Natural killer cell (primary cell): ENCODE measurements at regions not wholly inside any gene's neighbourhood (a gene's known extent, or its start where the extent isn't known, plus 50 kb on each side); places are given as distances from the start of the nearest gene placed in this dataset.
"Not testable (repeated sequence)": the region's sequence is repeated elsewhere in the genome, so short reads cannot be mapped to it uniquely, and the experiment has no call there.

Source experiments
- ATAC-seq, 3 donors: fragments of 150-1000 bp in 2 of 3; fragments of 200-7000 bp in 1 of 3; cut with Tn5 transposase; 1 replicate in 1 of 3; 2 replicates in 2 of 3; pipeline ENCODE4 v1.10.0; 2021; ENCODE audit warnings: mild to moderate bottlenecking in 2 of 3, moderate library complexity in 2 of 3
- DNase-seq, 2 donors: peaks; one replicate each; pipeline versions ENCODE4 v3.0.0 to v3.0.0-alpha.2; 2013 to 2021; ENCODE audit warnings: mixed read lengths in 1 of 2
- H3K27ac ChIP-seq: one replicate; pipeline ENCODE4 v1.5.1; 2013; ENCODE audit warnings: mild to moderate bottlenecking, low read length
- H3K27me3 ChIP-seq: one replicate; pipeline ENCODE4 v1.6.1; 2013; ENCODE audit warnings: low read length; ENCODE audit not compliant: control insufficient read depth, insufficient read depth
- H3K36me3 ChIP-seq: one replicate; pipeline ENCODE4 v1.6.1; 2013; ENCODE audit warnings: low read length; ENCODE audit not compliant: control insufficient read depth, insufficient read depth
- H3K4me1 ChIP-seq: one replicate; pipeline ENCODE4 v1.6.1; 2013; ENCODE audit warnings: low read length; ENCODE audit not compliant: control insufficient read depth, insufficient read depth
- H3K4me3 ChIP-seq: one replicate; pipeline ENCODE4 v1.5.1; 2013; ENCODE audit warnings: low read length
- H3K9me3 ChIP-seq: one replicate; pipeline ENCODE4 v1.6.1; 2013; ENCODE audit warnings: low read length; ENCODE audit not compliant: control insufficient read depth, insufficient read depth
- H3K27ac Mint-ChIP-seq, 2 donors: one replicate each; pipeline ENCODE4 v1.8.0; 2022; ENCODE audit warnings: mild to moderate bottlenecking in 2 of 2, mixed read lengths in 2 of 2, moderate library complexity in 1 of 2
- H3K27me3 Mint-ChIP-seq, 2 donors: one replicate each; pipeline ENCODE4 v1.8.0; 2022; ENCODE audit warnings: low read depth in 2 of 2, mixed read lengths in 2 of 2
- H3K36me3 Mint-ChIP-seq: one replicate; pipeline ENCODE4 v1.8.0; 2022; ENCODE audit warnings: mixed read lengths
- H3K4me1 Mint-ChIP-seq, 2 donors: one replicate each; pipeline ENCODE4 v1.8.0; 2022; ENCODE audit warnings: mixed read lengths in 2 of 2
- H3K4me3 Mint-ChIP-seq: one replicate; pipeline ENCODE4 v1.8.0; 2022; ENCODE audit warnings: mild to moderate bottlenecking, moderate library complexity, mixed read lengths
- H3K9me3 Mint-ChIP-seq, 2 donors: one replicate each; pipeline ENCODE4 v1.8.0; 2022; ENCODE audit warnings: mixed read lengths in 2 of 2
- CTCF ChIP-seq: fragments of 200-600 bp; IDR thresholded peaks from one replicate; pipeline ENCODE4 v1.8.0; 2022; ENCODE audit warnings: antibody characterized with exemption
- WGBS: methylation state at CpG from one replicate; pipeline ENCODE4 v1.1.7; 2013; ENCODE audit warnings: missing lambda C conversion rate; ENCODE audit not compliant: insufficient coverage; 5-methylcytosine and 5-hydroxymethylcytosine counted together
- intact Hi-C: fragments of 100-400 bp; cut with micrococcal nuclease; formaldehyde crosslinking; loops from one replicate; pipeline ENCODE4 v1.14.2; 2022

GRCh38 chr4:137881641-137882040 is 349.3 kb upstream of the PCDH18 start:
- no peak overlapping the region for H3K4me3 Mint-ChIP-seq
- Histone ChIP-seq H3K27ac (no peak overlapping the region), H3K9me3 (peaks cover 3% of the 10 kb centered on the region), H3K27me3 (no peaks in the 10 kb centered on the region), H3K4me3 (no peak overlapping the region), H3K4me1 (no peaks in the 10 kb centered on the region), H3K36me3 (no peaks in the 10 kb centered on the region)
- no peak overlapping the region for H3K27ac Mint-ChIP-seq
- no peak for TF ChIP-seq CTCF
- H3K27me3 Mint-ChIP-seq = no peaks in the 10 kb centered on the region
- peaks cover 5% of the 10 kb centered on the region for H3K36me3 Mint-ChIP-seq
- WGBS = 84% methylated on average over 4 of the region's 4 CpGs
- H3K4me1 Mint-ChIP-seq = no peaks in the 10 kb centered on the region
- intact Hi-C loops = no loop called here
- peaks cover 7 to 10% of the 10 kb centered on the region in 2 donors for H3K9me3 Mint-ChIP-seq
- no peak for DNase-seq
- no peak for ATAC-seq

GRCh38 chr4:137868067-137868466 is 335.8 kb upstream of the PCDH18 start:
- WGBS = no CpG with 5 or more reads among the region's 3 CpGs
- intact Hi-C loops, H3K27me3 ChIP-seq, ATAC-seq, H3K27ac ChIP-seq, H3K4me3 ChIP-seq, H3K4me1 ChIP-seq, H3K4me3 Mint-ChIP-seq, H3K36me3 Mint-ChIP-seq, DNase-seq, H3K4me1 Mint-ChIP-seq, H3K9me3 ChIP-seq, H3K27me3 Mint-ChIP-seq, H3K27ac Mint-ChIP-seq, H3K36me3 ChIP-seq: not testable (repeated sequence)
- peaks cover 5 to 16% of the 10 kb centered on the region in 2 donors for H3K9me3 Mint-ChIP-seq

GRCh38 chr4:137866671-137867070 is 334.4 kb upstream of the PCDH18 start:
- DNase-seq (no peak), ATAC-seq (no peak)
- TF ChIP-seq CTCF = no peak
- no peak overlapping the region for H3K27ac Mint-ChIP-seq
- 92% methylated on average over 3 of the region's 3 CpGs for WGBS
- Histone ChIP-seq H3K4me3 (no peak overlapping the region), H3K9me3 (no peaks in the 10 kb centered on the region), H3K27me3 (no peaks in the 10 kb centered on the region), H3K36me3 (no peaks in the 10 kb centered on the region), H3K4me1 (no peaks in the 10 kb centered on the region), H3K27ac (no peak overlapping the region)
- H3K4me3 Mint-ChIP-seq = no peak overlapping the region
- intact Hi-C loops = no loop called here
- no peaks in the 10 kb centered on the region for H3K4me1 Mint-ChIP-seq
- H3K9me3 Mint-ChIP-seq = peaks cover 5 to 13% of the 10 kb centered on the region in 2 donors
- no peaks in the 10 kb centered on the region for H3K27me3 Mint-ChIP-seq
- H3K36me3 Mint-ChIP-seq = no peaks in the 10 kb centered on the region

- no peaks in the 10 kb centered on the region for H3K27me3 ChIP-seq
- H3K9me3 ChIP-seq = no peaks in the 10 kb centered on the region
- no peaks in the 10 kb centered on the region for H3K4me1 Mint-ChIP-seq
- intact Hi-C loops = no loop called here
- H3K27ac Mint-ChIP-seq = no peak overlapping the region
- H3K9me3 Mint-ChIP-seq = peaks cover 2 to 4% of the 10 kb centered on the region in 2 donors
- H3K4me1 ChIP-seq = no peaks in the 10 kb centered on the region
- no peaks in the 10 kb centered on the region for H3K27me3 Mint-ChIP-seq
- no peaks in the 10 kb centered on the region for H3K36me3 ChIP-seq
- DNase-seq (no peak), ATAC-seq (no peak)
- H3K36me3 Mint-ChIP-seq = no peaks in the 10 kb centered on the region
- TF ChIP-seq CTCF = no peak
- no peak overlapping the region for H3K4me3 Mint-ChIP-seq
- H3K4me3 ChIP-seq = no peak overlapping the region
- H3K27ac ChIP-seq = no peak overlapping the region
Observed at GRCh38 chr4:137861682-137862081, 329.4 kb upstream of the PCDH18 start.
